Gastroesophageal sphincter (tissue), 4 donors: ENCODE measurements at regions not wholly inside any gene's neighbourhood (a gene's known extent, or its start where the extent isn't known, plus 50 kb on each side); places are given as distances from the start of the nearest gene placed in this dataset.

ENCODE experiments used
- ATAC-seq: fragments of 150-250 bp; one replicate; pipeline ENCODE4 v1.9.1; 2016; ENCODE audit warnings: mild to moderate bottlenecking, moderate library complexity
- H3K27ac ChIP-seq, 4 donors: fragments of 200-600 bp; sonication (generic) in 3 of 4; 1 replicate in 3 of 4; 2 replicates in 1 of 4; pipeline ENCODE4 v1.5.1; 2016 to 2019
- H3K27me3 ChIP-seq: fragments of 200-600 bp; sonication (generic); one replicate; pipeline ENCODE4 v1.5.1; 2019
- H3K36me3 ChIP-seq, 2 donors: fragments of 200-600 bp; sonication (generic); one replicate each; pipeline ENCODE4 v1.5.1; 2019; ENCODE audit warnings: control low read depth in 1 of 2
- H3K4me1 ChIP-seq, 3 donors: fragments of 200-600 bp; sonication (generic); 1 replicate in 2 of 3; 2 replicates in 1 of 3; pipeline ENCODE4 v1.5.1; 2016 to 2019; ENCODE audit warnings: control low read depth in 2 of 3
- H3K4me3 ChIP-seq, 2 donors: fragments of 200-600 bp; sonication (generic); one replicate each; pipeline ENCODE4 v1.5.1; 2019; ENCODE audit warnings: mild to moderate bottlenecking in 1 of 2, moderate library complexity in 1 of 2
- H3K9me3 ChIP-seq, 3 donors: fragments of 200-600 bp; sonication (generic); one replicate each; pipeline ENCODE4 v1.5.1; 2017 to 2019; ENCODE audit warnings: control low read depth in 2 of 3
- CTCF ChIP-seq, 4 experiments: fragments of 200-600 bp in 2 of 4; fragments of 450-650 bp in 2 of 4; sonication (generic) in 1 of 4; IDR thresholded peaks; one replicate each; pipeline ENCODE4 v1.5.1; 2017 to 2019; ENCODE audit warnings: antibody characterized with exemption in 4 of 4, mild to moderate bottlenecking in 2 of 4, moderate library complexity in 2 of 4
- EP300 ChIP-seq: sonication (generic); formaldehyde crosslinking; IDR thresholded peaks from one replicate; pipeline ENCODE4 v1.6.1; 2017; ENCODE audit warnings: antibody characterized with exemption, mild to moderate bottlenecking
- POLR2A ChIP-seq, 2 donors: fragments of 450-650 bp; IDR thresholded peaks; one replicate each; pipeline ENCODE4 v1.6.1; 2017; ENCODE audit warnings: antibody characterized with exemption in 2 of 2, mild to moderate bottlenecking in 2 of 2, moderate library complexity in 1 of 2
- POLR2AphosphoS5 ChIP-seq: sonication (generic); formaldehyde crosslinking; IDR thresholded peaks from one replicate; pipeline ENCODE4 v1.6.1; 2017; ENCODE audit warnings: antibody characterized with exemption
- WGBS, 2 donors: methylation state at CpG; one replicate each; pipeline ENCODE4 v1.1.5; 2018; ENCODE audit warnings: low coverage in 1 of 2; 5-methylcytosine and 5-hydroxymethylcytosine counted together

GRCh38 chr11:82007521-82007920 lies 726.1 kb downstream of the FAM181B start:
- Histone ChIP-seq H3K4me3 (no peak overlapping the region), H3K36me3 (no peaks in the 10 kb centered on the region), H3K4me1 (no peaks in the 10 kb centered on the region), H3K27me3 (no peaks in the 10 kb centered on the region), H3K27ac (no peak overlapping the region), H3K9me3 (no peaks in the 10 kb centered on the region)
- ATAC-seq: no peak
- TF ChIP-seq CTCF (IDR thresholded peaks at IDR 0.05) (no peak), POLR2A (IDR thresholded peaks at IDR 0.05) (no peak), EP300 (no peak), POLR2AphosphoS5 (no peak)
- WGBS, 2 donors: 50 to 56% methylated on average over 6 of the region's 6 CpGs

GRCh38 chr11:82004537-82005213 lies 729.0 kb downstream of the FAM181B start:
- H3K27me3 ChIP-seq: no peaks in the 10 kb centered on the region
- WGBS, 2 donors: 76 to 87% methylated on average over 4 of the region's 4 CpGs
- no peaks in the 10 kb centered on the region for H3K4me1 ChIP-seq
- no peak overlapping the region for H3K27ac ChIP-seq
- no peak for ATAC-seq
- no peak overlapping the region for H3K4me3 ChIP-seq
- H3K36me3 ChIP-seq: no peaks in the 10 kb centered on the region
- no peaks in the 10 kb centered on the region for H3K9me3 ChIP-seq
- no peak for TF ChIP-seq POLR2A (IDR thresholded peaks at IDR 0.05)
- TF ChIP-seq EP300: no peak
- TF ChIP-seq CTCF (IDR thresholded peaks at IDR 0.05): no peak
- TF ChIP-seq POLR2AphosphoS5: no peak

- no peak overlapping the region for H3K27ac ChIP-seq
- H3K4me1 ChIP-seq: no peaks in the 10 kb centered on the region
- TF ChIP-seq POLR2AphosphoS5: no peak
- TF ChIP-seq CTCF (IDR thresholded peaks at IDR 0.05): no peak
- no peak for TF ChIP-seq POLR2A (IDR thresholded peaks at IDR 0.05)
- TF ChIP-seq EP300: no peak
- ATAC-seq: no peak
- H3K27me3 ChIP-seq: no peaks in the 10 kb centered on the region
- no peaks in the 10 kb centered on the region for H3K36me3 ChIP-seq
- 47 to 64% methylated on average over 5 to 6 of the region's 7 CpGs for WGBS, 2 donors
- no peak overlapping the region for H3K4me3 ChIP-seq
- H3K9me3 ChIP-seq: no peaks in the 10 kb centered on the region
Measured at GRCh38 chr11:82003671-82004515, 729.8 kb downstream of the FAM181B start.

GRCh38 chr11:82003024-82003423 lies 730.6 kb downstream of the FAM181B start:
- no peak overlapping the region for H3K4me3 ChIP-seq
- TF ChIP-seq EP300: no peak
- ATAC-seq: no peak
- H3K27ac ChIP-seq: no peak overlapping the region
- no peaks in the 10 kb centered on the region for H3K36me3 ChIP-seq
- H3K4me1 ChIP-seq: no peaks in the 10 kb centered on the region
- H3K9me3 ChIP-seq: no peaks in the 10 kb centered on the region
- no peaks in the 10 kb centered on the region for H3K27me3 ChIP-seq
- 81 to 87% methylated on average over 3 to 4 of the region's 8 CpGs for WGBS, 2 donors

- H3K27me3 ChIP-seq: no peaks in the 10 kb centered on the region
- TF ChIP-seq CTCF (IDR thresholded peaks at IDR 0.05): no peak
- TF ChIP-seq POLR2AphosphoS5: no peak
- no peak for TF ChIP-seq EP300
- no peak for TF ChIP-seq POLR2A (IDR thresholded peaks at IDR 0.05)
- H3K27ac ChIP-seq: no peak overlapping the region
- no peaks in the 10 kb centered on the region for H3K36me3 ChIP-seq
- H3K4me1 ChIP-seq: no peaks in the 10 kb centered on the region
- H3K4me3 ChIP-seq: no peak overlapping the region
- ATAC-seq: no peak
- WGBS, 2 donors: 14 to 55% methylated on average over 2 to 3 of the region's 8 CpGs
- H3K9me3 ChIP-seq: no peaks in the 10 kb centered on the region
Measured at GRCh38 chr11:81995889-81996288, 737.8 kb downstream of the FAM181B start.
